ENCODE measurements at regions not wholly inside any gene's neighbourhood (a gene's known extent, or its start where the extent isn't known, plus 50 kb on each side); places are given as distances from the start of the nearest gene placed in this dataset.

- Mint-ChIP-seq H3K36me3 (ENCODE audit: low read depth, unreplicated experiment) (no peaks in the 10 kb centered on the region), H3K27me3 (ENCODE audit: low read depth, unreplicated experiment) (no peaks in the 10 kb centered on the region)
- H3K27me3 ChIP-seq (ENCODE audit: insufficient read depth, low read length): no peaks in the 10 kb centered on the region
Observed at GRCh38 chr13:73479856-73480255, 421.1 kb downstream of the KLF5 start.

DNA sequence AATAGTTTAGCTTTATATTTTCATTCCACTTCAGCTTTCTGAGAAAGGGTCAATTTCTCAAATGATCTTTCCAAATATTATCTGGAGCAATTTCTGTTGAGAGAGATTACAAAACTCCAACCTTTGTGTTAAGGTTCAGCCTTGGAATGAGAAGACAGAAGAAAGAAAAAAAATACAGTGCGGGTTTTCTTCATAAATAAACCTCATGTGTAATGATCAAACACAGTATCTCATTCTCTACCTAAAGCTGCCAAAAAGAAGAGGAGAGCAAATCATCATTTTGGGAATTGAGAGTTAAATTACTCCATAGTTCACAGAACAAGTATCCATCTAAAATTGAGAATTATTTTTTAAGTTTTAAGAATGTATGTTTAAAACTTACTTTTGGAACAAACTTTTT, 420.5 kb downstream of the KLF5 start:
- H3K27ac Mint-ChIP-seq (ENCODE audit: unreplicated experiment): no peak overlapping the region
- H3K4me1 ChIP-seq (ENCODE audit: insufficient read depth, low read length): no peaks in the 10 kb centered on the region
- H3K4me3 Mint-ChIP-seq (ENCODE audit: unreplicated experiment): no peak overlapping the region
- H3K4me2 ChIP-seq (ENCODE audit: low read length): no peak overlapping the region
- no peaks in the 10 kb centered on the region for H3K9me3 ChIP-seq (ENCODE audit: insufficient read depth, low read depth, low read length)
- H3K27me3 Mint-ChIP-seq (ENCODE audit: low read depth, unreplicated experiment): no peaks in the 10 kb centered on the region
- H3K36me3 Mint-ChIP-seq (ENCODE audit: low read depth, unreplicated experiment): no peaks in the 10 kb centered on the region
- no peaks in the 10 kb centered on the region for H3K79me2 ChIP-seq (ENCODE audit: insufficient read depth, low read length)
- no peaks in the 10 kb centered on the region for H3K27me3 ChIP-seq (ENCODE audit: insufficient read depth, low read length)
- TF ChIP-seq CTCF (IDR thresholded peaks at IDR 0.05; ENCODE audit: insufficient read depth, low read depth, low read length) (no peak), EZH2 (IDR thresholded peaks at IDR 0.05; ENCODE audit: insufficient read depth, low read length) (no peak)
- no peak overlapping the region for H3K9ac ChIP-seq (ENCODE audit: low read length)
- DNase-seq (ENCODE audit: low read depth) (no peak), FAIRE-seq (no peak)
- H3K4me3 ChIP-seq (ENCODE audit: insufficient read depth, low read depth, low read length): no peak overlapping the region
- no peaks in the 10 kb centered on the region for H3K4me1 Mint-ChIP-seq (ENCODE audit: low read depth, unreplicated experiment)
- no peaks in the 10 kb centered on the region for H3K9me3 Mint-ChIP-seq (ENCODE audit: unreplicated experiment)
- H4K20me1 ChIP-seq (ENCODE audit: insufficient read depth, low read length): no peaks in the 10 kb centered on the region
- H3K36me3 ChIP-seq (ENCODE audit: insufficient read depth, low read length): no peaks in the 10 kb centered on the region
- no peak overlapping the region for H3K27ac ChIP-seq (ENCODE audit: low read depth, low read length)
- no peak overlapping the region for H2AFZ ChIP-seq (ENCODE audit: low read depth, low read length)

More at GRCh38 chr13:73479856-73480255, 421.1 kb downstream of the KLF5 start:
- H3K27ac Mint-ChIP-seq (ENCODE audit: unreplicated experiment): no peak overlapping the region
- DNase-seq (ENCODE audit: low read depth) (no peak), FAIRE-seq (no peak)
- Histone ChIP-seq H3K27ac (ENCODE audit: low read depth, low read length) (no peak overlapping the region), H3K79me2 (ENCODE audit: insufficient read depth, low read length) (no peaks in the 10 kb centered on the region), H4K20me1 (ENCODE audit: insufficient read depth, low read length) (no peaks in the 10 kb centered on the region), H3K4me3 (ENCODE audit: insufficient read depth, low read depth, low read length) (no peak overlapping the region), H3K9me3 (ENCODE audit: insufficient read depth, low read depth, low read length) (no peaks in the 10 kb centered on the region), H3K4me2 (ENCODE audit: low read length) (no peak overlapping the region), H3K36me3 (ENCODE audit: insufficient read depth, low read length) (no peaks in the 10 kb centered on the region), H3K4me1 (ENCODE audit: insufficient read depth, low read length) (no peaks in the 10 kb centered on the region), H3K9ac (ENCODE audit: low read length) (no peak overlapping the region), H2AFZ (ENCODE audit: low read depth, low read length) (no peak overlapping the region)
- no peak overlapping the region for H3K4me3 Mint-ChIP-seq (ENCODE audit: unreplicated experiment)
- TF ChIP-seq EZH2 (IDR thresholded peaks at IDR 0.05; ENCODE audit: insufficient read depth, low read length) (no peak), CTCF (IDR thresholded peaks at IDR 0.05; ENCODE audit: insufficient read depth, low read depth, low read length) (no peak)
- no peaks in the 10 kb centered on the region for H3K4me1 Mint-ChIP-seq (ENCODE audit: low read depth, unreplicated experiment)
- H3K9me3 Mint-ChIP-seq (ENCODE audit: unreplicated experiment): no peaks in the 10 kb centered on the region

DNA sequence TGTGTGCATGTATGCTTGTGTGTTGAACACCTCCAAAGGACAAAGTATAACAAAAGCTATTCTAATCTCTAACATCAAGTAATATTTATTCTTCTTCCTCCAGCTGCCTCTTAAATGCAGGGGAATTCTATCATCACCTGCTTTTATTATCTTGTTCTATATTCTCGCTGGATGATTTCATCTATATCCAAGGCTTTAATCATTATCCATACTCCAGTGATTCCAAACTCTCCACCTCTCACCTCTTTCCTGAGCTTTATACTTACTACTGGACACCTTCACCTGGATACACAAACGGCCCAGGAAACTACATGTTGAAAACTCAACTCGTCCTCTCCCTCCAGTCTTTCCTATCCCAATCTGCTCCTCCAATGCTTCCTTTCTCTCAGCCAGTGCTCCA, 418.6 kb downstream of the KLF5 start:
- Histone ChIP-seq H3K9ac (ENCODE audit: low read length) (no peak overlapping the region), H3K9me3 (ENCODE audit: insufficient read depth, low read depth, low read length) (no peaks in the 10 kb centered on the region), H3K27ac (ENCODE audit: low read depth, low read length) (no peak overlapping the region), H2AFZ (ENCODE audit: low read depth, low read length) (no peak overlapping the region), H3K36me3 (ENCODE audit: insufficient read depth, low read length) (no peaks in the 10 kb centered on the region), H3K4me2 (ENCODE audit: low read length) (no peak overlapping the region), H4K20me1 (ENCODE audit: insufficient read depth, low read length) (no peaks in the 10 kb centered on the region), H3K4me3 (ENCODE audit: insufficient read depth, low read depth, low read length) (no peak overlapping the region), H3K4me1 (ENCODE audit: insufficient read depth, low read length) (no peaks in the 10 kb centered on the region), H3K79me2 (ENCODE audit: insufficient read depth, low read length) (no peaks in the 10 kb centered on the region), H3K27me3 (ENCODE audit: insufficient read depth, low read length) (no peaks in the 10 kb centered on the region)
- no peak overlapping the region for H3K4me3 Mint-ChIP-seq (ENCODE audit: unreplicated experiment)
- H3K36me3 Mint-ChIP-seq (ENCODE audit: low read depth, unreplicated experiment): no peaks in the 10 kb centered on the region
- no peak overlapping the region for H3K27ac Mint-ChIP-seq (ENCODE audit: unreplicated experiment)
- no peak for DNase-seq (ENCODE audit: low read depth)
- peaks cover 2% of the 10 kb centered on the region for H3K4me1 Mint-ChIP-seq (ENCODE audit: low read depth, unreplicated experiment)
- no peaks in the 10 kb centered on the region for H3K27me3 Mint-ChIP-seq (ENCODE audit: low read depth, unreplicated experiment)
- no peak for FAIRE-seq
- H3K9me3 Mint-ChIP-seq (ENCODE audit: unreplicated experiment): no peaks in the 10 kb centered on the region
- TF ChIP-seq CTCF (IDR thresholded peaks at IDR 0.05; ENCODE audit: insufficient read depth, low read depth, low read length): no peak
- TF ChIP-seq EZH2 (IDR thresholded peaks at IDR 0.05; ENCODE audit: insufficient read depth, low read length): no peak
